Mammary epithelial cell (primary cell): ENCODE measurements at regions not wholly inside any gene's neighbourhood (a gene's known extent, or its start where the extent isn't known, plus 50 kb on each side); places are given as distances from the start of the nearest gene placed in this dataset.

Source experiments
- EZH2 ChIP-seq: IDR thresholded peaks from 2 replicates; pipeline ENCODE4 v1.6.1; 2012; ENCODE audit warnings: low read length, inconsistent platforms, borderline replicate concordance
- TF ChIP-seq, protein P1 (sequence below), 2 donors: IDR thresholded peaks in 1 of 2; conservative IDR thresholded peaks in 1 of 2; 2 replicates each; pipeline ENCODE4 v1.5.1; 2011 to 2012; ENCODE audit warnings: inconsistent platforms in 2 of 2, low read length in 2 of 2, mild to moderate bottlenecking in 2 of 2, control low read depth in 1 of 2, low read depth in 1 of 2; ENCODE audit not compliant: insufficient read depth in 1 of 2; ENCODE audit errors: extremely low read depth in 1 of 2

DNA sequence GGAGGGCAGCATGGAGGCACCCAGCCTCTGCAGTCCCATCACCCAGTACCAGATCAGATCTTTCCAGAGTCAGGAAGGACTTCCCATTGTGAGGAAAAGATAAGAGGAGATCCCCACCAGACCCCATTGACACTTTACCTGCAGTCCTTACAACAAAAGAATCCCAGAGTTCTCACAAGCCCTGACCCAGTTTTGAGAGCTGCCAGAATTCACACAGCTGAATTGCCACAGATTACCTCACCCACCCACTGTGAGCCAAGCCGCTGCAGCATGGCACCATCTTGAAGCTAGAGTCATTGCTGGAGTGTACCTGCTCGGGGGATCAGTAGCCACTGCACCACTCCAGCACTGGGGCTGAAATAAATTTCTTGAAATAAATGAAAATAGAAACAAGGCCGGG lies 91.8 kb upstream of the UBASH3B start:
- TF ChIP-seq, protein P1, sequence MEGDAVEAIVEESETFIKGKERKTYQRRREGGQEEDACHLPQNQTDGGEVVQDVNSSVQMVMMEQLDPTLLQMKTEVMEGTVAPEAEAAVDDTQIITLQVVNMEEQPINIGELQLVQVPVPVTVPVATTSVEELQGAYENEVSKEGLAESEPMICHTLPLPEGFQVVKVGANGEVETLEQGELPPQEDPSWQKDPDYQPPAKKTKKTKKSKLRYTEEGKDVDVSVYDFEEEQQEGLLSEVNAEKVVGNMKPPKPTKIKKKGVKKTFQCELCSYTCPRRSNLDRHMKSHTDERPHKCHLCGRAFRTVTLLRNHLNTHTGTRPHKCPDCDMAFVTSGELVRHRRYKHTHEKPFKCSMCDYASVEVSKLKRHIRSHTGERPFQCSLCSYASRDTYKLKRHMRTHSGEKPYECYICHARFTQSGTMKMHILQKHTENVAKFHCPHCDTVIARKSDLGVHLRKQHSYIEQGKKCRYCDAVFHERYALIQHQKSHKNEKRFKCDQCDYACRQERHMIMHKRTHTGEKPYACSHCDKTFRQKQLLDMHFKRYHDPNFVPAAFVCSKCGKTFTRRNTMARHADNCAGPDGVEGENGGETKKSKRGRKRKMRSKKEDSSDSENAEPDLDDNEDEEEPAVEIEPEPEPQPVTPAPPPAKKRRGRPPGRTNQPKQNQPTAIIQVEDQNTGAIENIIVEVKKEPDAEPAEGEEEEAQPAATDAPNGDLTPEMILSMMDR (conservative IDR thresholded peaks at IDR 0.05 in 1 of 2, IDR thresholded peaks at IDR 0.05 in 1 of 2; ENCODE audit: extremely low read depth in 1 of 2, insufficient read depth in 1 of 2, low read depth in 1 of 2, low read length in 2 of 2), result no peak
- TF ChIP-seq EZH2, result no peak
